ENCODE measurements at regions not wholly inside any gene's neighbourhood (a gene's known extent, or its start where the extent isn't known, plus 50 kb on each side); places are given as distances from the start of the nearest gene placed in this dataset.
"Not testable (repeated sequence)": the region's sequence is repeated elsewhere in the genome, so short reads cannot be mapped to it uniquely, and the experiment has no call there.

GRCh38 chr14:104405360-104406226 is 174.0 kb upstream of the C14orf180 start:
- no peak overlapping the region for H3K4me3 Mint-ChIP-seq
- no peaks in the 10 kb centered on the region for H3K4me1 Mint-ChIP-seq
- H3K27me3 Mint-ChIP-seq (ENCODE audit: low read depth, poor library complexity), result peaks cover 37% of the 10 kb centered on the region
- H3K27ac Mint-ChIP-seq, result no peak overlapping the region
- peaks cover 5% of the 10 kb centered on the region for H3K36me3 Mint-ChIP-seq (ENCODE audit: low read depth)
- TF ChIP-seq CTCF (IDR thresholded peaks at IDR 0.05), result no peak
- DNase-seq, result no peak
- H3K9me3 Mint-ChIP-seq, result peaks cover 19% of the 10 kb centered on the region

- H3K36me3 Mint-ChIP-seq (ENCODE audit: low read depth), result peaks cover 5% of the 10 kb centered on the region
- H3K27ac Mint-ChIP-seq, result no peak overlapping the region
- no peak for TF ChIP-seq CTCF (IDR thresholded peaks at IDR 0.05)
- DNase-seq, result no peak
- peaks cover 19% of the 10 kb centered on the region for H3K9me3 Mint-ChIP-seq
- H3K4me1 Mint-ChIP-seq, result no peaks in the 10 kb centered on the region
- peaks cover 30% of the 10 kb centered on the region for H3K27me3 Mint-ChIP-seq (ENCODE audit: low read depth, poor library complexity)
- H3K4me3 Mint-ChIP-seq, result no peak overlapping the region
These were observed 172.7 kb upstream of the C14orf180 start for GRCh38 chr14:104406831-104407230.

GRCh38 chr14:104416383-104416782 is 163.2 kb upstream of the C14orf180 start:
- Mint-ChIP-seq H3K9me3 (peaks cover 13% of the 10 kb centered on the region), H3K27me3 (ENCODE audit: low read depth, poor library complexity) (peaks cover 47% of the 10 kb centered on the region), H3K4me1 (no peaks in the 10 kb centered on the region), H3K36me3 (ENCODE audit: low read depth) (no peaks in the 10 kb centered on the region), H3K4me3 (no peak overlapping the region), H3K27ac (no peak overlapping the region)
- no peak for DNase-seq
- TF ChIP-seq CTCF (IDR thresholded peaks at IDR 0.05), result no peak

- Mint-ChIP-seq H3K4me1 (peaks cover 24% of the 10 kb centered on the region), H3K27ac (no peak overlapping the region), H3K36me3 (ENCODE audit: low read depth) (no peaks in the 10 kb centered on the region), H3K27me3 (ENCODE audit: low read depth, poor library complexity) (peaks cover 40% of the 10 kb centered on the region), H3K9me3 (no peaks in the 10 kb centered on the region), H3K4me3 (no peak overlapping the region)
- DNase-seq, result no peak
- no peak for TF ChIP-seq CTCF (IDR thresholded peaks at IDR 0.05)
These were observed 159.6 kb upstream of the C14orf180 start for GRCh38 chr14:104419865-104420505.

GRCh38 chr14:104420523-104420922 is 159.0 kb upstream of the C14orf180 start:
- H3K27me3 Mint-ChIP-seq (ENCODE audit: low read depth, poor library complexity), result peaks cover 39% of the 10 kb centered on the region
- not testable (repeated sequence) for H3K27ac Mint-ChIP-seq; H3K4me3 Mint-ChIP-seq; H3K9me3 Mint-ChIP-seq; DNase-seq; H3K36me3 Mint-ChIP-seq (ENCODE audit: low read depth)
- peaks cover 29% of the 10 kb centered on the region for H3K4me1 Mint-ChIP-seq

- Mint-ChIP-seq H3K27ac (no peak overlapping the region), H3K4me1 (peaks cover 34% of the 10 kb centered on the region), H3K27me3 (ENCODE audit: low read depth, poor library complexity) (peaks cover 34% of the 10 kb centered on the region)
These were observed 158.6 kb upstream of the C14orf180 start for GRCh38 chr14:104420990-104421389.

More at GRCh38 chr14:104420990-104421389, 158.6 kb upstream of the C14orf180 start:
- no peaks in the 10 kb centered on the region for H3K36me3 Mint-ChIP-seq (ENCODE audit: low read depth)
- no peak for DNase-seq
- no peak overlapping the region for H3K4me3 Mint-ChIP-seq
- no peak for TF ChIP-seq CTCF (IDR thresholded peaks at IDR 0.05)
- H3K9me3 Mint-ChIP-seq, result no peaks in the 10 kb centered on the region
